Omental fat pad (tissue), 3 donors: ENCODE measurements at regions not wholly inside any gene's neighbourhood (a gene's known extent, or its start where the extent isn't known, plus 50 kb on each side); places are given as distances from the start of the nearest gene placed in this dataset.

Experiments used
- ATAC-seq: fragments of 150-250 bp; one replicate; pipeline ENCODE4 v1.9.1; 2016; ENCODE audit warnings: mild to moderate bottlenecking, moderate library complexity; ENCODE audit not compliant: low FRiP score
- DNase-seq: peaks from one replicate; pipeline ENCODE4 v3.0.0-alpha.2; 2019; ENCODE audit warnings: low spot score
- CTCF ChIP-seq, 3 donors: fragments of 450-650 bp; IDR thresholded peaks; one replicate each; pipeline ENCODE4 v1.5.1; 2016 to 2017; ENCODE audit warnings: antibody characterized with exemption in 3 of 3, mild to moderate bottlenecking in 3 of 3, moderate library complexity in 2 of 3

GRCh38 chr12:19572920-19573558 is 133.7 kb downstream of the AEBP2 start:
- DNase-seq (no peak), ATAC-seq (no peak)
- no peak for TF ChIP-seq CTCF (IDR thresholded peaks at IDR 0.05)

- no peak for TF ChIP-seq CTCF (IDR thresholded peaks at IDR 0.05)
- DNase-seq (no peak), ATAC-seq (no peak)
Measured at GRCh38 chr12:19573866-19574265, 134.6 kb downstream of the AEBP2 start.

DNA sequence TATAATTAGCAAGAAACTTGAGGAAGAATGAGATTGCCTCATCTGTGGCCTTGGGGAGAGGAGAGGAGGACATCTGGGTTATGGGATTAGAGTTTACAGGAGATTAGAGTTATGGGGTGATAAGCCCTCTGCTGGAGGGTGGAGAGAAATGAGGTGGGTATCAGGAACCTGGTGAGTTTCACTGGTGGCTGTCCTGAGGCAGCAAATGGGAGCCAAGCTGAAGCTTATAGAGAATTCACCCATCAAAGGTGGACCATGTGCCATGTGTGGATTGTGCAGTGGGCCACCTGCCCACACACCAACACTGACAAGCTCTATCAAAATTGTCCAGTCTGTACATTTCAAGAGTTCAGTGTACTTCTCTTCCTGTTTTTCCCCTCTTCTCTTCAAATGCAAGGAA is 135.3 kb downstream of the AEBP2 start:
- TF ChIP-seq CTCF (IDR thresholded peaks at IDR 0.05): no peak
- DNase-seq (no peak), ATAC-seq (no peak)

DNA sequence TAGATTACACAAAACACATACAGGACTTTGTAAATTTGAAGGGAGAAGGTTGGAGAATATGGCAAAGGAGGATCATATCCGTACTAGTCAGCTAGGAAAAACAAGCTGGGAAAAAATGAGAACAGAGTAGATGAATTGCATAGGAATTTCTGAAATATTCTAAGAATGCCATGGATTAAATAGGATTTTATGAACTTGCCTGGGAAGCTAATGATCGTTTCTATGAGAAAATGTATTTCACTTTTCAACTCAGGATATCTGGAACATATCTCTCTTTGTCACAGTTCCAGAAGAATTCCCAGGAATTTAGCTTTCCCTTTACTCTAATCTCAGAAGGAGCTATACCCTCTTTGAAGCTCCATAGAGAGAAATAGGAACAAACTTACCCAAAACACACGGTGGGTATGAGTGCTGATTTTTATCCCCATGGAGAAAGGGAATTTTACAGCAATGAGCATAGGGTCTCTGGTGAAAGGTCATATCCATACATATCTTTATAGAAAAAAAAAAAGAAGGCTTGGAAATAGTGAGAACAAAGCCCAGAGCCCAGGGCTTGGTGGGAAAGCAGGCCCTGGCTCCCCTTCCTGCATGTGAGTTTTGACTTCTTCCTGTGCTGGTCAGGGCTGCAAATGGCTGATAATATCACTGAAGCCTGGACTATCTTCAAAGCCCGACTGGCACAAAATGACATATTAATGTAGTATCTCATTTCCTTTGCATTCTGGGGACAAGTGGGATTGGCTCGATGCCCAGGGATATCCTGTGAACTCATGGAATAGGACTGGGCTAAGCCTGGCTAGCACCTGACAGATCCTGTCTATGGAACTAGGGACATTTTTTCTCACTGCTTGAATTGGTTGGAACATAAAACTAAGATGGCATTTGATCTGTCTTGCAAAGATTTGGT is 136.3 kb downstream of the AEBP2 start:
- no peak for DNase-seq
- no peak for ATAC-seq
- no peak for TF ChIP-seq CTCF (IDR thresholded peaks at IDR 0.05)

GRCh38 chr12:19576506-19577280 is 137.4 kb downstream of the AEBP2 start:
- no peak for DNase-seq
- no peak for ATAC-seq

DNA sequence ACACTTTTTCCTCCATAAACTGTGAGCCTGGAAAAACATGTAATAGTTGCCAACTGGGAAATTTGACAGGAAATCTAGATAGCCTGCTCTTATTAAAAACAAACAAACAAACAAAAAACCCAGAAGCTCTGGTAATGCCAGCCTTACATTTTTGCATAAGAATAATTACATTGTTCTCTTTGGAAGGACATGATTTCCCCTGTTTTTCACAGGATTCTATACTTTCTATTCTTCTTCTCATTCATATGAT is 137.9 kb downstream of the AEBP2 start:
- no peak for DNase-seq
- ATAC-seq: no peak
- no peak for TF ChIP-seq CTCF (IDR thresholded peaks at IDR 0.05)

More at GRCh38 chr12:19576506-19577280, 137.4 kb downstream of the AEBP2 start:
- no peak for TF ChIP-seq CTCF (IDR thresholded peaks at IDR 0.05)
